HEK293 (cell line): ENCODE measurements at regions not wholly inside any gene's neighbourhood (a gene's known extent, or its start where the extent isn't known, plus 50 kb on each side); places are given as distances from the start of the nearest gene placed in this dataset.
"Not testable (repeated sequence)": the region's sequence is repeated elsewhere in the genome, so short reads cannot be mapped to it uniquely, and the experiment has no call there.

Experiments used
- CTCF ChIA-PET: fragments of 350-600 bp; formaldehyde crosslinking; extraction: SDS; loops from one replicate; lab custom pipeline; 2021; ENCODE audit warnings: antibody characterized with exemption; lab: Yijun Ruan, JAX
- POLR2A ChIA-PET: fragments of 300-600 bp; formaldehyde crosslinking; extraction: SDS; loops from one replicate; lab custom pipeline; 2020; ENCODE audit warnings: antibody characterized with exemption, inconsistent platforms; lab: Yijun Ruan, JAX
- H3K27ac ChIP-seq: fragments of 200-500 bp; sonication (Bioruptor generic); 2 replicates; pipeline ENCODE4 v1.5.1; 2014; ENCODE audit warnings: low read depth, low read length, control low read depth, inconsistent platforms; ENCODE audit errors: extremely low read depth
- H3K36me3 ChIP-seq, 2 experiments: fragments of 200-500 bp in 1 of 2; sonication (Bioruptor generic) in 1 of 2; 1 replicate in 1 of 2; 2 replicates in 1 of 2; pipeline ENCODE4 v1.5.1; 2014 to 2017; ENCODE audit warnings: inconsistent platforms in 2 of 2, low read length in 2 of 2; ENCODE audit not compliant: control insufficient read depth in 2 of 2, insufficient read depth in 1 of 2
- H3K4me1 ChIP-seq: fragments of 200-500 bp; sonication (Bioruptor generic); 2 replicates; pipeline ENCODE4 v1.5.1; 2014; ENCODE audit warnings: mild to moderate bottlenecking, low read length, inconsistent platforms; ENCODE audit not compliant: control insufficient read depth, insufficient read depth
- H3K4me3 ChIP-seq: 2 replicates; pipeline ENCODE4 v1.5.1; 2011; ENCODE audit warnings: low read depth, mild to moderate bottlenecking, control low read depth, low read length, moderate library complexity
- H3K9me3 ChIP-seq: fragments of 200-500 bp; sonication (Bioruptor generic); 2 replicates; pipeline ENCODE4 v1.5.1; 2014; ENCODE audit warnings: low read depth, low read length, inconsistent platforms; ENCODE audit not compliant: control insufficient read depth, insufficient read depth
- ATF2 ChIP-seq: fragments of 450-650 bp; formaldehyde crosslinking; IDR thresholded peaks from 2 replicates; pipeline ENCODE4 v1.5.1; 2016; ENCODE audit warnings: missing biosample characterization, missing genetic modification characterization, low read depth
- KLF17 ChIP-seq: fragments of 450-650 bp; formaldehyde crosslinking; IDR thresholded peaks from 2 replicates; pipeline ENCODE4 v1.5.1; 2016; ENCODE audit warnings: missing biosample characterization, missing genetic modification characterization
- OVOL3 ChIP-seq: fragments of 450-650 bp; formaldehyde crosslinking; IDR thresholded peaks from 2 replicates; pipeline ENCODE4 v1.5.1; 2016; ENCODE audit warnings: missing biosample characterization, missing genetic modification characterization
- TCF7L2 ChIP-seq: IDR thresholded peaks from 2 replicates; pipeline ENCODE4 v1.6.1; 2011; ENCODE audit warnings: low read depth, mild to moderate bottlenecking, inconsistent platforms, low read length, moderate library complexity, borderline replicate concordance
- TSHZ1 ChIP-seq: fragments of 450-650 bp; formaldehyde crosslinking; IDR thresholded peaks from 2 replicates; pipeline ENCODE4 v1.5.1; 2016; ENCODE audit warnings: missing biosample characterization, missing genetic modification characterization, borderline replicate concordance
- ZBTB11 ChIP-seq: fragments of 450-650 bp; formaldehyde crosslinking; conservative IDR thresholded peaks from 2 replicates; pipeline ENCODE4 v1.5.1; 2016; ENCODE audit warnings: low read depth, missing biosample characterization, missing genetic modification characterization
- ZBTB49 ChIP-seq: fragments of 450-650 bp; formaldehyde crosslinking; IDR thresholded peaks from 2 replicates; pipeline ENCODE4 v1.5.1; 2016; ENCODE audit warnings: missing biosample characterization, missing genetic modification characterization, low read depth
- ZNF175 ChIP-seq: fragments of 450-650 bp; formaldehyde crosslinking; IDR thresholded peaks from 2 replicates; pipeline ENCODE4 v1.5.1; 2016; ENCODE audit warnings: missing biosample characterization, missing genetic modification characterization
- ZNF350 ChIP-seq: fragments of 450-650 bp; formaldehyde crosslinking; IDR thresholded peaks from 2 replicates; pipeline ENCODE4 v1.5.0; 2017; ENCODE audit warnings: missing biosample characterization, mild to moderate bottlenecking, missing genetic modification characterization
- ZNF354C ChIP-seq: fragments of 450-650 bp; formaldehyde crosslinking; IDR thresholded peaks from 2 replicates; pipeline ENCODE4 v1.5.1; 2016; ENCODE audit warnings: missing biosample characterization, missing genetic modification characterization, low read depth, borderline replicate concordance
- ZNF423 ChIP-seq: fragments of 450-650 bp; formaldehyde crosslinking; IDR thresholded peaks from 2 replicates; pipeline ENCODE4 v1.5.1; 2016; ENCODE audit warnings: missing biosample characterization, missing genetic modification characterization
- ZNF433 ChIP-seq: fragments of 450-650 bp; formaldehyde crosslinking; IDR thresholded peaks from 2 replicates; pipeline ENCODE4 v1.5.1; 2016; ENCODE audit warnings: missing biosample characterization, missing genetic modification characterization, low read depth
- ZNF549 ChIP-seq: fragments of 450-650 bp; IDR thresholded peaks from 2 replicates; pipeline ENCODE4 v1.5.1; 2018; ENCODE audit warnings: missing biosample characterization, missing genetic modification characterization, mild to moderate bottlenecking, inconsistent platforms, moderate library complexity
- ZNF596 ChIP-seq: fragments of 450-650 bp; IDR thresholded peaks from 2 replicates; pipeline ENCODE4 v1.5.0; 2018; ENCODE audit warnings: missing biosample characterization, mild to moderate bottlenecking, missing genetic modification characterization, moderate library complexity
- ZNF626 ChIP-seq: fragments of 450-650 bp; sonication (Bioruptor Pico); formaldehyde crosslinking; IDR thresholded peaks from 2 replicates; pipeline ENCODE4 v1.5.1; 2018; ENCODE audit warnings: missing biosample characterization, missing genetic modification characterization, inconsistent platforms
- ZNF747 ChIP-seq: fragments of 450-650 bp; formaldehyde crosslinking; IDR thresholded peaks from 2 replicates; pipeline ENCODE4 v1.5.1; 2016; ENCODE audit warnings: missing biosample characterization, missing genetic modification characterization
- ZNF776 ChIP-seq: fragments of 450-650 bp; formaldehyde crosslinking; IDR thresholded peaks from 2 replicates; pipeline ENCODE4 v1.5.0; 2017; ENCODE audit warnings: missing biosample characterization, missing genetic modification characterization, borderline replicate concordance
- ZSCAN4 ChIP-seq: fragments of 450-650 bp; formaldehyde crosslinking; IDR thresholded peaks from 2 replicates; pipeline ENCODE4 v1.5.1; 2017; ENCODE audit warnings: missing biosample characterization, missing genetic modification characterization

GRCh38 chr3:40762771-40763170 lies 238.0 kb downstream of the ZNF621 start:
- H3K36me3 ChIP-seq, H3K4me3 ChIP-seq, H3K9me3 ChIP-seq, H3K27ac ChIP-seq, POLR2A ChIA-PET, H3K4me1 ChIP-seq: not testable (repeated sequence)
- CTCF ChIA-PET = interaction anchor here (0.6 kb wide), 1 partner anchor 29 kb away, joined by 3 read pairs; no protein-coding TSS in a partner anchor

- ChIA-PET CTCF (no interaction called here), POLR2A (no interaction called here)
- Histone ChIP-seq H3K9me3 (no peaks in the 10 kb centered on the region), H3K36me3 (no peaks in the 10 kb centered on the region), H3K4me1 (no peaks in the 10 kb centered on the region), H3K4me3 (no peak overlapping the region), H3K27ac (no peak overlapping the region)
- no peak for TF ChIP-seq ATF2 (tag by site-specific recombination)
- no peak for TF ChIP-seq ZNF350 (tag by site-specific recombination)
- TF ChIP-seq OVOL3 (tag by site-specific recombination) = no peak
- TF ChIP-seq ZNF549 (tag by site-specific recombination) = no peak
- no peak for TF ChIP-seq ZNF596 (tag by site-specific recombination)
- TF ChIP-seq ZBTB49 = no peak
- no peak for TF ChIP-seq ZBTB11 (tag by site-specific recombination)
- TF ChIP-seq ZSCAN4 (tag by site-specific recombination) = no peak
- no peak for TF ChIP-seq ZNF354C (tag by site-specific recombination)
Measured at GRCh38 chr3:40763807-40764206, 239.0 kb downstream of the ZNF621 start.

- Histone ChIP-seq H3K36me3 (no peaks in the 10 kb centered on the region), H3K9me3 (no peaks in the 10 kb centered on the region), H3K4me3 (no peak overlapping the region), H3K27ac (no peak overlapping the region), H3K4me1 (no peaks in the 10 kb centered on the region)
- ChIA-PET CTCF (interaction anchor here (0.5 to 0.6 kb wide), 3 partner anchors 147 to 393 kb away, joined by 3 read pairs; no protein-coding TSS in a partner anchor), POLR2A (no interaction called here)
- TF ChIP-seq ZNF626 (tag by site-specific recombination) (no peak), TCF7L2 (no peak), ZNF747 (tag by site-specific recombination) (no peak), ZNF433 (no peak), TSHZ1 (tag by site-specific recombination) (no peak), ZNF776 (tag by site-specific recombination) (no peak), KLF17 (tag by site-specific recombination) (no peak), ZNF423 (no peak), ZNF175 (no peak)
Measured at GRCh38 chr3:40764747-40765146, 240.0 kb downstream of the ZNF621 start.
